GM12892 (cell line): ENCODE measurements at regions not wholly inside any gene's neighbourhood (a gene's known extent, or its start where the extent isn't known, plus 50 kb on each side); places are given as distances from the start of the nearest gene placed in this dataset.

Source experiments
- DNase-seq: peaks from one replicate; pipeline ENCODE4 v3.0.0; 2011; ENCODE audit not compliant: insufficient read length
- FAIRE-seq: peaks from 2 replicates; lab custom pipeline; 2011; peaks lifted over from hg19 to GRCh38; lab: Jason Lieb, UNC
- POLR2A ChIP-seq: IDR thresholded peaks from 2 replicates; pipeline ENCODE4 v1.6.1; 2011; ENCODE audit warnings: low read depth, low read length, control low read depth
- POLR2AphosphoS5 ChIP-seq: IDR thresholded peaks from 2 replicates; pipeline ENCODE4 v1.6.1; 2011; ENCODE audit warnings: low read depth, low read length, control low read depth
- TAF1 ChIP-seq: IDR thresholded peaks from 2 replicates; pipeline ENCODE4 v1.6.1; 2011; ENCODE audit warnings: low read depth, mild to moderate bottlenecking, control low read depth, low read length, borderline replicate concordance

DNA sequence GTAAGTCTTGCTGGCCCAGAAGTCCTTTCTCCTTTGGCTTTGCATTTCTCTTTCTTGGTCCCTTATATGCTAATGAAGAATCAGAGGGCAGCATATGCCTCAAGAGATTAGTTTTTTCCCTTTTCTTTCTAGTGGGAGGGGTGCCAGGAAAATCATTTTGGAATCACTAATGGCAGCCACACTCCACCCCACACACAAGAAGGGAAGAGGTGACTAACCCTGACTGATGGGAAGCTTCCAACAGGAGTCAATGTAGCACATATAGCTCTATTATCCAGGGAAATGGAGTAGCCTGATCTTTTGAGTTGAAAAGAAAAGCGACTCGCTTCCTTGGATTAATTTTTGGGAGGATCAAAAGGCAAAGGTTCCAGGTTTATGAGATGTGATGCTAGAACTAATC is 225.3 kb downstream of the KIF20B start:
- no peak for TF ChIP-seq POLR2AphosphoS5
- no peak for TF ChIP-seq POLR2A
- TF ChIP-seq TAF1, result no peak
- DNase-seq (no peak), FAIRE-seq (no peak)

DNA sequence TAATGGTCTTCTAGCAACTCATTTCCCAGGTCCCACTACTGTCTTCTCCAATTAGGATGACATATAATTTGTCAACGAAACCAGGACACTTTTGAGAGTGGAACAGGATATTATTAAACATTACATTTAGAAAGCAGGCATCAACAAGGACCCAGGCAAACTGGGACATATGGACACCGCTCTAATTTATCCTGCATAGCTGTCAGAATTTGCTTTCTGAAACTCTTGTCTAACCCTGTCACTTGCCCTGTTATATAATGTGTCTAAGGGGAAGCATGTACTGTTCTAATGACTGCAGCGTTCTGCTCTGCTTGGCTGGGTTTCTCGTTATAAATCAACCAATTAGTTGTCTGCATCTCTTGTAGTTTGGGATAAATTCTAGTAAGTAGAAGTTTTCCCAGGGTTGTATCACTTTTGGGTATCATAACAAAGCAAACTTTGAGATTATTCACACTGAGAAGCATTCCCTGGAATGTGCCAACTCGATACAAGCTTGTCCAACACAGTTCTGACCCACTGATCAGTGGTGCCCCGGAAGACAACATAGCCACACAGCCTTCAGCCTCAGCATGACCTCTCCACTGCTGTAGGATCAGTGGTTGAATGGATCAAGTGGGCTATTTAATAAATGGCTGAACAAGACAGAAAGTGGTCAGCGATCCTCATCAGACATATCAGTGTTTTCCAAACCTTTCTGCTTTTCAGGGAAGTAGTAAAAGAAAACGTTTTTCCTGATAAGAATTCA is 228.1 kb downstream of the KIF20B start:
- FAIRE-seq (peak; percentile 51), DNase-seq (no peak)
- TF ChIP-seq POLR2A, result no peak
- no peak for TF ChIP-seq TAF1
- no peak for TF ChIP-seq POLR2AphosphoS5

DNA sequence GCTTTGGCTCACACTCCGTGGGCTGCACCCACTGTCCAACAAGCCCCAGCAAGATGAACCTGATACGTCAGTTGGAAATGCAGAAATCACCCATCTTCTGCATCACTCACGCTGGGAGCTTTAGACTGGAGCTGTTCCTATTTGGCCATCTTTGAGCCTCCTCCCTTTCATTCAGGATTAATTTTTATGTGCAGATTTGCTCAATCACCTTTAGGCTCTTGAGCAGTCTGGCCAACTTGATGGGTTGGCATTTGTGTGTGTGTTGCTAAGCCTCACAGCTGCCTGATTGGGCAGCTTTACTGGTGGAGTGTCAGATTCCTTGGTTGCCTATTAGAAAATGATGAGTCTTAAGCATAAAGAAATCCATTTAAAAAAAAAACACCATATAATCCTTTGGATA is 236.1 kb downstream of the KIF20B start:
- DNase-seq (no peak), FAIRE-seq (no peak)
- TF ChIP-seq POLR2A (no peak), POLR2AphosphoS5 (no peak), TAF1 (no peak)

DNA sequence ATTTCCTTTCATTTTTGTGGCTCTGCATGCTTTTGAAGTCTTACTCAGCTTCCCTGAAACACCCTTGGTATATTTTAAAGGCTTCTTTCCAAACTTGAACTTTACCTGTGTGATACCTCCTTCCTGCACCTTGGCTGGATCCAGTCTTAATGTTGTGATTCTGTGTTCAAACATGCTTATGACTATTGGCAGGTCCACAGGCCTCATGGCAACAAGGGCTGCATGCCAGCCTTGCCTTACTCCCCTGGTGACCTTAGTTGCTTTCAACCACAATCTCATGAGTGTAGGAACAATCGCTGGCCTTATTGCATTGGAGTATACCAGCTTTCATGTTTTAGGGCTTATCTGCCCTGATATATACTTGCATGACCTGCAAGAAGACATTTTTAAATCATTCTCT is 238.7 kb downstream of the KIF20B start:
- TF ChIP-seq TAF1, result no peak
- no peak for TF ChIP-seq POLR2AphosphoS5
- no peak for TF ChIP-seq POLR2A
- FAIRE-seq (no peak), DNase-seq (no peak)

DNA sequence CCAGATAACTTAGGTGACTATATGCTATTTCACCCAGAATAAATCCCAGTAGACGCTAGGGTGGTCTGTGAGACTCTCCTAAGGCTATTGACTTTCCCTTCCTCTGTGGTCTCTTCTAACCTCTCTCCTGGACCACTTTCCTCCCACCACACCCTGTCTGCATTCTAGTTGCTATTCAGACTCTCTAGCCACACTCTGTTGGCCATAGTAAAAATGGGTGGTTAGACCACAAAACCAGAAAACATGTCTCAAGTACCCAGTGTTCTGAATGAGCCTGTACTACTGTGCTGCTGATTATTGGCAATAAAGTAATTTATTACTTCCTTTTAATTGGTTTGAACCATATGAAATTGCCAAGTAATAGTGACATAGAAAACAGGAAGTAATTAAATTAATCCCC is 240.8 kb downstream of the KIF20B start:
- DNase-seq, result no peak
- TF ChIP-seq POLR2A, result no peak
- TF ChIP-seq POLR2AphosphoS5, result no peak
- TF ChIP-seq TAF1, result no peak
- no peak for FAIRE-seq

DNA sequence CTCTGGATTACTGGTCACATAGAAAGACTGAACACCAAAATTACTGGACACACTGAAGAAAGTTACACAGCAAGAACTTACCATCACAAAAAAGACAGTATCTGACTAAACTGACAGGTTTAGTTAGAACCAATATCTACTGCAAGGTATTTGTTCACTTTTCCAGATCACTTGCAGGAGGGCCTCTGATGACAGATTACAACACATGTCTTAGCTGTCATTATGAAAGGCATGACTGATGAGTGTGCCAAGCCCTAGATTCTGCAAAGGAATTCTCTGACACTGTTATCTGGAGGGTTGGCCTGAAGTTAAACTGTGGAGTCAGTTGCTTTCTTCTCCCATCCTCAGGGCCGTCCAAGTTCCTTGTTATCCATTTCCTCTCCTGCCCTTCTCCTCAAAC is 242.7 kb downstream of the KIF20B start:
- TF ChIP-seq TAF1 (no peak), POLR2A (no peak), POLR2AphosphoS5 (no peak)
- FAIRE-seq, result no peak
- DNase-seq, result no peak

DNA sequence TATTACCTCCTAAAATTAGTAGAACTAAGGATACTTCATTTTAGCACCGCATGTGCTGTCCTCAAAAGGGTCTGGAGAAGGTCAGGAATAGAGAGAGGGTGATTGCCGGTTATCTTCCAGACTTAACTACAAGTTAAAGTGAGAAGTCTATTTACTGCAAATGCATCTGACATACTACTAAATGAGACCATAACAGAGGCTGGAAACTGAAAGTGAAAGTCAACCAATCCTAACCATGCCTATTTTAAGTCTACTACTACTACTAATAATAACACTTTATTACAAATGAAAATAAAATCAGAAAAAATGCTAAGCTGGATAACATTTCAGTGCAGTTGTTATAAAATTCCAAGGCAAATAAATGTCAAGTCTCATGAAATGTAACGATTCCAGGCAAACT is 244.7 kb downstream of the KIF20B start:
- DNase-seq (no peak), FAIRE-seq (no peak)
- TF ChIP-seq TAF1 (no peak), POLR2A (no peak), POLR2AphosphoS5 (no peak)

DNA sequence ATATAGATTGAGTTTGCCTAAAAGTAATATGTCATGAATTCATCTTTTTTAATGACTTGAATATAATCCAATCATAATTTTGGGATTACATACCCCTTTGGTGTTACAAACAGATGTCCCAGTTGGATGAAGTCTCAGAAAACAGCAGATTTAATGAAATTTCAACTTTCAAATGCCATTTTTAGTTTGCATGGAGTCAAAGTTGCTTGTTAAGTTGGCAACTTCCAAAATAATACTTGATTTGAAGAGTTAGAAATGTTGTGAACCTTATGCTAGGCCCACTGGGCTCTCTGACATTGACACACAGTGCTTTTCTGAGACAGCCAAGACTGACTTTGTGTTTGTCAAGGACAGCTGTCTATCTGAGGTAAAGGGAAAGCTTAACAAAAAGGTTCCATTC is 248.1 kb downstream of the KIF20B start:
- TF ChIP-seq POLR2A (no peak), TAF1 (no peak), POLR2AphosphoS5 (no peak)
- no peak for FAIRE-seq
- DNase-seq, result no peak

DNA sequence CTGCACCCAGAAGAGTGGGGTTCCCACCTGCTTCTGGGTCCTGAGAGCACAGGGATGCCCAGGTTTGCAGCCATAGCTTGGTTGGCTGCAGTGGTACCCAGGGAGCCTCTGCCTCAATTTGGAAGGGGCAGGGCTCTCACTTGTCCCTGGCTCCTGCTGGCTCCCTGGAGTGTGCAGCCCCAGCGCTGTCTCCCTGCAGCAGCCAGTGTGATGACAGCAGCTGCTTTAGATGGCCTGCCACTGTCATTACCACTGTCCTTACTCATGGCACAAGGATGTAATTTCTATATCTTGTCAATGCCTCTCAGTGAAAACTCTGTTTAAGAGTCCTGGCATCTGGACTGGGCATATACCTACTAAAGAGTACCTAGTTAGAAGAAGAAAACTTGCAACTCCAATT is 250.9 kb downstream of the KIF20B start:
- DNase-seq (no peak), FAIRE-seq (no peak)
- TF ChIP-seq POLR2AphosphoS5, result no peak

DNA sequence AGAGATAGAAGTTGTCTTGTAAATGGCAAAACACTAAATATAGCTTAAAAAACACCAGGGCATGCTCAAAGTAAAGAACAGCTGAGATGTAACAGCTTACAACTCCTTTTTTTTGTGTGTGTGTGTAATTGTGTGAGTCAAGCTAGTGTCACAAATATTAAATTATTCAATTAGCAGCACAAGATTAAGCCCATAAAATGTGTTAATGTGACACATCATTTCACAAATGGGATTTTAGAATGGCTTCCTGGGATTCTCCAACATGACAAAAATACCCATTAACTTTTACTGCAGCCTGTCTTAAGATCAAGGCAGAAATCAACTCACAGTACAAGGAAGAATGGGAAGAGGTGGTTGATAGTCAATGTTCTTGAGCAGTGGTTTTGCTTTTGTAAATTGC is 251.4 kb downstream of the KIF20B start:
- DNase-seq, result no peak
- FAIRE-seq, result no peak

DNA sequence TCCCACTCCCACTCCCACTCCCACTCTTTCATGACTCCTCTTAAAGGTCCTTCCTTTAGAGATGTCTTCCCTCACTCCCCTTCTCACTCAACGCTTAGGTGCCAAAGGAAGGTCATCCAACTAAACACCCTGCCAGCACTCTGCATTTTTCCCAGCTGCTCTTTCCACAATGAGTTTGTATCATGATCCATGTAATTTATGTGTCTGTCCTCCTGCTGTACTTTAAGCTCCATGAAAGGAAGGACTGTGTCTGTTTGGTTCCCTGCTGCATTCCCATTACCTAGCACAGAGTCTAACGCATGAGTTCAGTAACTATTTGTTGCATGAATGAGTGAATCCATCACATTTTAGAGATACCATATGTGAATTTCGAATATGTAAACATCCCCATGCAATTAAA is 252.7 kb downstream of the KIF20B start:
- no peak for DNase-seq
- no peak for FAIRE-seq
- TF ChIP-seq POLR2A, result no peak
- TF ChIP-seq POLR2AphosphoS5, result no peak
- TF ChIP-seq TAF1, result no peak

More for the DNA sequence above, 251.4 kb downstream of the KIF20B start:
- TF ChIP-seq POLR2A (no peak), POLR2AphosphoS5 (no peak), TAF1 (no peak)

DNA sequence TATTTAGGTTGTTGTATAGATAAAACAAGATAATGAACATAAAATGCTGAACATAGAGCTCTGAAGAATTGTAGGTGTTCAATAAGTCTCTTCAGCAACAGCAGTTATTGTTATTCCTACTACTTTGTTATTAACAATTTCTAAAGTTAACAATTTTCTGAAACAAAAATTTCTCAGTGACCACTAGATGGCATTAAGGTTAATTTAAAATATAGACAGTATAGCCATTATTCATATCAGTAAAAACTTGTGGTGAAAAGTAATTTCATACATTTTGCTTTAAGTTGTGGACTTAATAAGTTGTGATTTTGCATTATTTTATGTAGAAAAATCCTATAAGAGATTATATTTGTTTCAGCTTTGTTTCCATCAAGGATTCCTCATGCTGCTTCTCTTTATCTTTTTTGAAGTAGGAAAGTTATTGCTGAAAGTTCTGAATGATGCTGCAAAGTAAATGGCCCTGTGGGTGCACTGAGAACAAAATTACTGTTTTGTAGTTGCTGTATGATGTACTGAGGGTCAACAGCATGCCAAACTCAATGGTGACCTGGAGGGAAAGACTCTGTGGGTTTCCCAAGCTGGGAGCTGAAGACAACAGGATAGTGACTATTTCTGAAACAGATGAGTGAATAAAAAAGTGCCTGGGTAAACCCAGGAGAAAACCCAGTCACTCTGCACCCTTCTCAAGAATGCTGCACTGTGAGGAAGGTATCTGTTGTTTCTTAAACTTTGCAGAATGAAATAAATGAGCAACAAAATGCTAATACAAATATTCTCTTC is 253.6 kb downstream of the KIF20B start:
- no peak for DNase-seq
- no peak for FAIRE-seq
- no peak for TF ChIP-seq TAF1
